ENCODE measurements at regions not wholly inside any gene's neighbourhood (a gene's known extent, or its start where the extent isn't known, plus 50 kb on each side); places are given as distances from the start of the nearest gene placed in this dataset.

DNA sequence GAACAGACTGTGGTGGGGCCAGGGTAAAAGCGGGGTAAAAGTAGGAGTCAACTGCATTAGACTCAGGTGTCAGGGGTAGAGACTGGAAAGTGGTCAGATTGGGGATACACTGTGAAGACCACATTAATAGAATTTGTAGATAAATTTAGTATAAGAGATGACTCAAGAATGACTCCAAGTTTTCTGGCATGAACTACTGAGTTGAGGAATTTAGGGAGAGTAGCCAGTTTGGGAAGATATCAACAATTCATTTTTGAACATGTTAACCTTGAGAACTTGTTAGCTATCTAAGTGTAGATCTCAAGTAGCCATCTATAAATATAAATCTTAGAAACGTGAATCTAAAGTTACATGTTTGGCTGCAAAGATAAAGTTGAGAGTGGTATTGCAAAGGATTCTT lies 206.9 kb upstream of the HCCS start:
- no peak for DNase-seq

DNA sequence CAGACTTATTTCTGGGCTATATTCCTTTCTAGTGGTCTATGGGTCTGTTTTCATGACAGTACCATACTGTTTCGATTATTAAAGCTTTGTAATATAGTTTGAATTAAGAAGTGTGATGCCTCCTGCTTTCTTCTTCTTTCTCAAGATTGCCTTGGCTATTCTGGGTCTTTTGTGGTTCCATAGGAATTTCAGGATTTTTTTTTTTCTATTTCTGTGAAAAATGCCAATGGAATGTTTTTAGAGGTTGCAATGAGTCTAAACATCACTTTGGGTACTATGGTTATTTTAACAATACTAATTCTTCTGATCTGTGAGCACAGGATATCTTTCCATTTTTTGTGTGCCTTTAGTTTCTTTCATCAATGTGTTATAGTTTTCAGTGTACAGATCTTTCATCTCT lies 204.3 kb upstream of the HCCS start:
- no peak for DNase-seq

DNA sequence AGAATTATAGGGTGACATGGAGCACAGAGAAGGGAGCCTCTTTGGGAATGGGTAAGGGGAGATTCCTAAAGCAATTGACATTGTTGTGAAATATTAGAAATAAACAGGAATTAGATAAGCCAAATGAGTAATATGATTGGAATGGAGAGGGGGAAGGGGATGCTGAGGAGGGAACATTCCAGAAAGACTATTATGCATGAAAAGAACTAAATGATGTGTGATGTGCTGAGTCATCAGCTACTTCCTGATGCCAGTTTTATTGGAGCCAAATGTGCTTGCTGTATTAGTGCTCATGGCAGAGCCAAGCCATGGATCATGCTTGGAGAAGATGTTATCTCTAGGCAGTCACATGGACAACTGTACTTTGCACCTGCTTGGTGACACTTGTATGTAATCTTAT lies 189.0 kb upstream of the HCCS start:
- DNase-seq, result no peak

DNA sequence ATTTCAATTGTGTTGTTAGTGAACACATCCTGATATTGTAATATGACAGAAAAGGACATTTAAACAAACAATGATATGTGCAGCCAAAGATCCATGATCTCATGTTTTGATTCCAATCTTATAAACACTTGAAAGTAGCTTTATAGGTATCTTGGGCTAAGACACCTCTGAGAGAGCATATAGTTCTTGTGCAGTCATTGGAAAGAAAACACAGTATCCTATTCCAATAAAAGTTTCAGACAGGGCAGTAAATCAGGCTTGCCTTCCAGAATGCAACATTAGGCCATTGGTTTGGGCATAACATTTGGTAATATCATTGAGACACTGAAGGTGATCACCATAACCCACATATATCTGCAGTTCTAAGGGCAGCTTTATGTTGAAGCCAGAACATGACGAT lies 188.3 kb upstream of the HCCS start:
- no peak for DNase-seq

DNA sequence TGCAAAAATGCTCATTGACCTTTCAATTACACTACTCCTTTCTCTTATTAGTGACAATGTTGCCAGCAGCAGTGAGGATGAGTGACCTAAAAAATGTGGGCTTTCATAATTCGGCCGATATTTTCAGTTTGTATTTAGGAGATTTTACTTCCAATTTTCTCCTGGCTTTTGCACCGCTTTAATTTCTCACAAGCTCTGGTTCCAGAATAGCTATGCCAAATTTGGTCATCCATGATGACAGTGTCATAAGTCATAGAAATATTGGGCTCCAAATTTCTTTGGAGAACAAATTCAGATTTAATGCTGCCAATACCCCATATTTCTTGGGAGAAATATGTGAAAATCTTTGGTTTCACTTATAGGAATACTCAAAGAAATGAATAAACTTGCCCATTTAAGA lies 187.7 kb upstream of the HCCS start:
- DNase-seq, result no peak

DNA sequence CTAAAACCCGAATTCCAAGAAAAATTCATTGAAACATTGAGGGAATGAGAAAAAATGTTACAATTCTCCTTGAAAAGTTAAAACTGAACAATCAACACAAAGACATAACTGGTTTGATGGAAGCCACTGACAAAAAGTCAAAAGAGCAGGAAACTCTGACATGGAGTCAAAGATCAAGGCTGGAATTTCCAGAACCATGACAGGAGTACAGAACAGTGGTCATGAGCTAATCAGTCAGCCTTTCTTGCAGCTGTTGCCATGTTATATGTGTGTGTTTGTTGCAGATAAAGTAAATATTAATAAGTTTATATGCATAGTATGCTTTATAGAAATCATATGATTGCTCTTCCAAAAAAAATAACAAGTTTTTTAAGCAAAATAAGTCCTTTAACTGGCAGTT lies 184.7 kb upstream of the HCCS start:
- no peak for DNase-seq

DNA sequence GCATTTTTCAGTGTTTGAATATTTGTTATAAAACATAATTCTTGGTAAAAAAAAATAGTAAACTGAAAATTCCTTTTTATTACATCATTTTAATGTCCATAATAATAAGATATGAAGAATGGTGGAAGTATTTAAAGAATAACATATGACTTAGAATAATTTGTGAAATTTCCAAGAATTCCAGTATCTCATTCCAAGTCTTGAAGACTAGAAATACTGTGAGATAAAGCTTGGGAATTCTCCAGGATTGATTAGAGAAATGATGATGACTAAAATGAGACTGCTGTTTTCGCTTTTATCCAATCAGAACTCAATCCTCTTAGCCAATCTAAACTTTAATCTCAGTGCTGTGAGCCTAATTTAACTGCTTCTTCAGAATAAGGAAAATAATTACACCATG lies 184.2 kb upstream of the HCCS start:
- no peak for DNase-seq

DNA sequence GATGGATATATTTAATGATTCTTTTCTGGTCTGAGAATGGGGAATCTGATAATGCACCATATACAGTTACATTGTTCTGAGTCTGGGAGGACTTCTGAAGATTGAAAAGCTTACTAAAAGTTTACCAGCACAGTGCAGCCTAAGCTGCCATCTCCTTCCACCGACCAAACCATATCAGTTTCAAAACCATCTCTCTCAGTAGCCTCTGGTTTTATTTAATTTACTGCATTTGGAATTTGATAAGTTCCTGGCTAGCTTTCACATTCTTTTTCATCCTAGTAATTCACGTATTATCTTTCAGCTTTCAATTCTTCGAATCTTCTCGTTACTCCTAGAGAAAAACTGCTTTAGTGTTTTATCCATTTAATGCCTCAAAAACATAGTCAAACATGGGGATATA lies 181.4 kb upstream of the HCCS start:
- no peak for DNase-seq

DNA sequence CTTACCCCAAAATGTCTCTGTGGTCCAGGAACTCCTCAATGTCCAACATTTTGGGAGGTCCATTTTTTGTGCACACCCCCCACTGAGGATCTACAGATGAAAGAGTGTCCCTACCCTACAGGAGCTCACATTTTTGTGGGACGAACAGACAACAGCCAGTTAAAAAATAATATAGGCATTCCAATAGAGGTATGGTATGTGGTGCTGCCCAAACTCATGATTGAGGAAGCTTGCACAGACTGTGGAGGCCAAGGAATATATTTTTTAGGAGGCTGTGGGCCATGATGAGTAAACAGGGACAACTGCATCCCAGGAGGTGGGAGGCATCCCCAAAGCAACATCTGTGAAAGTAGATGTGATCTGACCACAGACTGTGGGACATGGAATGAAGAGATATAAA lies 181.0 kb upstream of the HCCS start:
- no peak for DNase-seq

DNA sequence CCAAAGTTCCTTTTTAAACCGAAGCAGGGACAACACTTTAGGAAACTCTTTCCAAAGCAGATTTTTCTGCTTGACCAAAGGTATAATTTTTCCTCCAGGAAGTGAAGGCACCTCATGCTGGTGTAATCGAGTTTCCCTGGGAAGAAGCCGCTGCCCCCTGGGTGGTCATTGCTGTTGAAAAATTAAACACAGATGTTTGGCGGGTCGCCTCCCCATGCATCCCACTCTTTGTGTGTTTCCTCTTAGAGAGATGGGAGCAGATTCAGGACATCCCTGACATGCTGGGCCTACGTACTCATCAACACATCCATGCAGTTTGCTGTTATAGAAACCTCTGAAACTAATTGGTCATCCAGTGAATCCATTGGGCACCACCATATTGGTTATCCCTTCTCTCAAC lies 179.2 kb upstream of the HCCS start:
- no peak for DNase-seq

DNA sequence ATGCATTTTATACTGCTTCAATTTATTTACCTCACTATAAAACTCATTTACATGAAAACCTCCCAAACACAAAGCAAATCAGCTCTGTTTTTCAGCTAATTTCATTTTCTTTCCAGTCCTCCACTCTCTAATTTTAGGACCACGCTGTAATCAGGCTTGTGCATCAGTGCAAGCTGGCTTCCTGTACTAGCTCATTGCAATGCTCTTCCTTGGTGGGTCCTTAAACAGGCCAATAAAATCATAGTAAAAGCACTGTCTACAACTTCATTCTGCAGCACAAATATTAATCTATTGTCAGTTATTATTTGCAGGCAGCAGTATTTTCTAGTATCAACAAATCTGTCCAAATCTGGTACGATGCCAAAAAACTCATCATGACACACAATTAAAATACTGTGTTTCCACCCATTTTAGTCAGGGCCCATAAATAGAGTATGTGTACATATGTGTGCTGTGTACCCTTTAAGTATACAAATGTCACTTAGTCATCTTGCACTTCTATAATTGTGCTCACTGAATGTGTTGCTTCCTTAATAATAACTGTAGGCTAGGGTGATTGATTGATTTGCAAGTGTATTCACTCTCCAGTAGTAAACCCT lies 178.2 kb upstream of the HCCS start:
- no peak for DNase-seq

DNA sequence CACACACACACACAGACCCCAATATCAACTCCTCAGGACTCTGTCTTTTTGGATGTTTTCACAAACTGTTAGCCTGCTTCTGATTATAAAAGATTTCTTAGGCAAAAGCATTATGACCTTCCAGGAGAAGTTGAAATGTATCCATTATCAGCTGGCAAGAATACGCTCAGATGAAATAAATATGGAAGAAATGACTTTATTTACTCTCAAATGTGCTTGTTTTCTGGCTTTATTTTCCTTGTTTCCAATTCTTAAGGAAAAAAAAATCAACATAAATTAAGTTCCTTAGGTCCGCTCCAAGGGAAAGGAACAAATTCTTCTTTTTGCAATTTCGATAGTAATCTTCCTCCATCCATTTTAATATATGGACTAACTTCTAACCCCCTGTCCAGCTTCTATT lies 175.6 kb upstream of the HCCS start:
- DNase-seq, result no peak

DNA sequence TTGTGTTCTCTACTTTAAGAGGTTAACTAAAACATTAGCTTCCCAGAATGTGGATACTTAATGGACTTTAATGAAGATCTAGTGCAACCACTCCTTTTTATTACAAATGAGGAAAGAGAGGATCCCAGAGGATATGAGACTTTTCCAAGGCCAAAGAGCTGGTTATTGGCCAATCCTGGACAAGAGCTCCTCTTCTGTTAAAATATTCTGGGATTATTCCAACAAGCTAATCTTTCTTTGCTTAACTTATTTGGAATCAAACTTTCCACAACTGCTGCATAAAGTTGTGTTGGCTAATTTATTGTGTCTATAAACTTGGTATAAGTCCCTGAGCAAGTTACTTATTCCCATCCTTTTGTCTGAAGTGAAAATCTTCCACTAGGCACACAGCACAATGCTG lies 174.2 kb upstream of the HCCS start:
- no peak for DNase-seq

DNA sequence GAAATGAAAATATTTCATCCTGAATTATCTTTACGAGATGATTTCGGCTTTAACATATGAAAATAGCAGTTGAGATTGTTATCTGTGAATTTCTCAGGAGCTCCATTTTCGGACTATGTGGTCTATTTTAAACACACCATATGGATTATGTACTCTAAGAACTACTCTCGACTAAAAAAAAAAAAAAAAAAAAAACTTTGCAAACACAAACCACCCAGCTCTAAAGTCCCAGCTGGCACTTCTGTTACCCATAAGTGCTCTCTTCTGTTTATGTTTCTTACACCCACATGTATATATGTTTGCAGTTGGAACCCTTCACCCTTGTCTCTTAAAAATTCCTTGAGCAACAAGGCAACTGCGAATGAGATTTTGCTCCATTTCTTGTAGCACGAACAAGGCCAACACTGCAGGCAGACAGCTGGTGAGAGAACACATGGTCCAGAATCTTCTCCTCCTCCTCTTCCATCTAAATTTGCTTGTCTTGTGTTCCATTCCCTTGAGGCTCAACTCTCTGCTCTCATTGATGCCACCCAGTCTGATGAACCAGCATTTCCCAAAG lies 172.7 kb upstream of the HCCS start:
- DNase-seq, result no peak

DNA sequence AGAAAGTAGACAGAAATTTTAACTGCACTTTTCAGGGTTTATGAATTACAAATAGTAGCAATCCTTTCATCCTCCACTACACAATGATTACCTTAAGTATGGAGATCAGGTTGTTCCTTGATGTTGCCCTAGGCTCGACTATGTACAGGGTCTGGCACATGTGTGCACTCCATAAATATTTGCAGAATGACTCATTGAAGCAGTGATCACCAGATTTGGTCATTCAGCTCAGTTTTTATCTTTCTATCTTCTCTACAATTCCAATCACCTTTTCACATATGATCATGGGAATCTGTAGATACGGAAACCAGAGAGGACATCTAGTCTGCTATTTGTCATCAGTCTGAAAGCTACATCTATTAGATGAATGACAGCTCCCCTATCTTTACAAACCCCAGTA lies 171.7 kb upstream of the HCCS start:
- DNase-seq, result no peak

DNA sequence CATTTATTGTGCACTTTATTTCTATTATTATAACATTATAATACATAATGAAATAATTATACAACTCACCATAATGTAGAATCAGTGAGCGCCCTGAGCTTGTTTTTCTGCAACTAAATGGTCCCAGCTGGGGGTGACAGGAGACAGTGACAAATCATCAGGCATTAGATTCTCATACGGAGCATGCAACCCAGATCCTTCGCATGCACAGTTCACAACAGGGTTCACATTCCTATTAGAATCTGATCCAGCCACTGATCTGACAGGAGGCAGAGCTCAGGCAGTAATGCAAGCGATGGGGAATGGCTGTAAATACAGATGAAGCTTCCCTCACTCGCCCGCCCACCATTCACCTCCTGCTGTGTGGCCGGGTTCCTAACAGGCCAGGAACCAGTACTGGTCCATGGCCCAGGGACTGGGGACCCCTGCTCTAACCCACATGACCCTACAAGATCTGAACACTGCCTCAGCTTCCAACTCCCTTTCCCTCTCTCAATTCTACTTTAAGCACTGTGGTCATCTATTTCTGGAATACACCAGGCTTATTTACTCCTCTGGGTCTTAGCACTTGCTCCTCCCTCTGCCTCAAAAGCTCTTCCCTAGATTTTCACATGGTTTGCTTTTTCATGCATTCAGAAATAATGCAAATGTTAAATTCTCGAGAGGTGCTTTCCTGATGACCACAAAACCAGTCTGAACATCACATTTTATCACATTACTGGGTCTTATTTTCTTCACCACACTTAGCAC lies 166.8 kb upstream of the HCCS start:
- no peak for DNase-seq

DNA sequence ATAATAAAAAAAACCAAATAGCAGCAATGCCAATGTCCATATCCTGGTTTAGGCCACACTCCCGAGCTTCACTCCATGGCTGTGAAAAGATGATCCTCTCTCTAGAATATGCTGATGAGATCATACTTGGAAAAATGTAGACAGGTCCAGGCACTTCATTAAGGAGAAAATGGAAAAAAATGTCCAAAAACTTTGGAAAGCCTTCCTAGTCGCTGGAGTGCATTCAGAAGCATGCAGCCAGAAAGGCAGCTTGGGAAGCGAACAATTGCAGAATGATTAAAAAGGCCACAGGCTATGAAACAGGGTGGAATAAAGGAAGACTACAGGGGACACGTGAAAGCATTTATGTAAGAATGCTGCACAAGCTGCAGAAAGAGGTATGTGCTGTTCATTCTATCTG lies 165.6 kb upstream of the HCCS start:
- DNase-seq, result no peak

DNA sequence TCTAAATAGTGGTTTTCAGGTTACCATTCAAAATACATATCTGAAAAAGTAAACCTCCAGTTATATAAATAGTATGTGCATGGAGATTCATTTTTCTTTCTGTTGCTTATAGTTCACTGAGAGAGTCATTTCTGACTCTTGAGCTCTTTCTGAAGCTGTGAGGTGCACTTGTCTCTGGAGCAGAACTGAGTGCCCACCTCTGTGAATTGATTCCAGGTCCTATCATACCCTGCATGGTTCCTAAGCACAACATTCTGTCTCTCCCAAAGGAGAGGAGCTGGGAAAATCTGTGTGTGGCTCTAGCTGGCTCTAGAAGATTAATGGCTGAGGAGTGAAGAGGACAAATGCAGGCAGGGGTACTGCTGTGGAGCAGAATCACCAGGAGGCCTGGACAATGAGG lies 161.6 kb upstream of the HCCS start:
- no peak for DNase-seq

DNA sequence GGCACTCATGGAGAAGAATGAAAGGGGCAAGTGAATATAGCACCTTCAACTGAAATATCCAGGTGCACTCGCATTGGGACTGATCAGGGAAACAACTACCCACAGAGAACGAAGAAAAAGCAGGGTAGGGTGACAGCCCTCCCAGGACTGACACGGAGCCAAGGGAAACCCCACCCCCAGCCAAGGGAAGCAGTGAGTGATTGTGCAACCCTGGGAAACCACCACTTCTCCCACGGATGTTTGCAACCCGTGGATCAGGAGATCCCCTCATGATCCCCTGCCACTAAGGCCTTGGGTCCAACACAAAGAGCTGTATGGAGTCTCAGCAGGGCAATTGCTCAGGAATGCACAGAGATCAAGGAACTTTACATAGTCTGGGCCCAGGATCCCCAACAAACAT lies 158.5 kb upstream of the HCCS start:
- peak; percentile 26 for DNase-seq

DNA sequence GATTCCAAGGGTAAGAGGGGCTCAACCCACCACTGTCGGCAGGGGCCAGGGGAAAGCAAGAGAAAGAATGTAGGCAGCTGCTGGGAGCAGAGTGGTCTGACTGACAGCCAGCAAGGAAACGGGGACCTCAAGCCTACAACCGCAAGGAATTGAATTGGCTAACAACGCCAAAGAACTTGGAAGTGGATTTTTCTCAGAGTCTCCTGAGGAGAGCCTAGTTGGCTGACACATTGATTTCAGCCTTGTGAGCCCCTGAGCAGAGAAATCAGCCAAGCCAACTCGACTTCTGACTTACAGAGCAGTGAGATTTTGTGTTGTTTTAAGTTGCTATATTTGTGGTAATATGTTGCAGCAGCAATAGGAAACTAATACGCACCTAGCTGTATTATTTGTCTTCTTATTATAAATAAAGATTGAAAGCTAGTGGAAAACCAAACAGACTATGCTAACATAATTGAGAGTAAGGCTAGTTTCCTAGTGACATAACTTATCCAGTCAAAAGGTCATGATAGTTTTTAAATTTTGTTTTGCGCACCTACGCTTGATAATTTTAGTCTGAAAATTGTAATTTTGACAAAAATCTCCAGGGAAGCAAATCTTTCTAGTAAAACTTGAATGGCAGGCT lies 145.8 kb upstream of the HCCS start:
- DNase-seq, result no peak

DNA sequence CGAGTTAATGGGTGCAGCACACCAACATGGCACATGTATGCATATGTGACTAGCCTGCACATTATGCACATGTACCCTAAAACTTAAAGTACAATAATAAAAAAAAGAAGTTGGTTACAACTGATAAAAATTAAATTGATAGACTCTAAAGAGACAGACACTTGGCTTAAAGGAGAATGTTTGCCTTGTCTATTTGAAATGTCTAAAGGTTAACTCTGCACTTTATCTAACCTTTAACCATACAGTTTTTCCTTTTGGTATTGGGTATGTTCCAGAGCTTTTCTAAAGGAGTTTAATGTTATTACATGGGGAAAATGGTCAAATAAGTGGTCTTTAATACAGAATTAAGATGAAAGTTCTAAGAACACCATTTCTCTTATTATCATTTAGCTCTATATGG lies 145.1 kb upstream of the HCCS start:
- no peak for DNase-seq

DNA sequence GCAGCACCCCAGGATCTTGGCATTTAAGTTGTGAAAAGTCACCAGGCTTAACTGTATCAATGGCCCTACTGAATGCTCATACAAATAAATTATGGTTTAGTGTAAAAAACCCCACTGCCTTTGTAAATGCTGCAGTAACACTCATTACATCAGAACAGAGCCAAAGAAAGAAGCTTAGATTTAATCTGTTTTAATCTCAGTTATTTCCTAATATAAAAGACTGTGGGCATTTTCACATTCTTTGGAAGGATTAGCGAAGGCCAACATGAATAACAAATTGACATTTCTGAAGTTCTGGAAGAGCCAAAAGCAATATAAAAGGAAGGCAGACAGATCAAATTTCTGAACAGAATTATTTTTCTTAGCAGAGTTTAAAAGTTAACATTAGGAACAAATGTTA lies 140.0 kb upstream of the HCCS start:
- DNase-seq, result no peak

DNA sequence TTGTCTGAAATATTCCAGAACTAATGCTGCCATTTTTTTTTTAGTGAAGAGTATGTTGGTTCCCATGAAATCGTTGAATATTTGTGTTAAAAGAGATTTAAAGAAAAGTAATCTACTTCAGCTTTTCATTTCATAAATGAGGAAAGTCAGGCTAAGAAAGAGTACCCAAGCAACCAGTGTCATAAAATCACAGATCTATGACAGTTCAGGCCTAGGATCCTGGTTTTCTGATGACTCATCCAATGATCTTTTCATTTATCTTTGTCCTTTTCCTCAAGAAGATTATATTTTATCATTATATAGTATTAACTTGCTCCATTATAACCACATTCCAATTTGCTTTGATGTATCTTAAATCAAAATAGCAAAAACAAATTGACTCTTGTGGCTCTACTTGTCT lies 139.4 kb upstream of the HCCS start:
- no peak for DNase-seq

DNA sequence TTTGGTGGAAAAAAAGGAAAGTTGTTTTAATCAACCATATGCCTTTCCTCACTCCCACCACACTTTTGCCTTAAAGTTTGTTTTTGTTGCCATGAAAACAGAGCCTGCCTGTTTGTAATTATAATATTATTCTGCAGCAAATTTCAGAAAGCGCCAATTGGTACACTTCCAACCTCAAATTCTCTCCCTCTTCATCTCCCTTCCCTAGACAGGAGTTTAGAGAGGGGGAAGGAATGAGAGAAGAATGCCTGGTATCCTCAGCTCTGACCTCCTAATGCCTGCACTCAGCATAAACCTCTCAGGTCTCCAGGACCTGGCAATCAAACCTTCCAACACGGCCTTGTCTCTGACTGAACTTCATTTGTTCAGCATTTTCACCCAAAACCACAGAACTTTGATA lies 138.4 kb upstream of the HCCS start:
- no peak for DNase-seq

DNA sequence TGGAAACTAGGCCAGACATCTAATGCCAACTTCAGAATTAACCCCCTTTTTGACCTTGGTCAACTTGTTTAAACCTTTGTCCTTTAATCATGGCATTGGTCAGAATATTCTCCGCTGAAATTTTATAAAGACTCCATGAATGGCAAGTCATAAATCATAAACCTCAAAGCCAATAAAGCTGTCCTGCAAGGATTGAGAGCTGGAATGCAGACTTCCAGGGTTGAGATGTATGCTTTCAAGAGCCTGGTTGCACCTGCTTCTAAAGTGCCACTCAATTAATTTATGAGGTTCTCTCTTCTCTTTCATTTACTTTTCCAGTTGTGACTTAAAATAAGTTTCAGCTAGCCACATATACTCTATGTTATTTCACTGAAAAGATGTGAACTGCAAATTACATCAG lies 136.2 kb upstream of the HCCS start:
- no peak for DNase-seq

Data from MV-4-11 (cell line).